LNCaP clone FGC (cell line): ENCODE measurements at regions not wholly inside any gene's neighbourhood (a gene's known extent, or its start where the extent isn't known, plus 50 kb on each side); places are given as distances from the start of the nearest gene placed in this dataset.

Experiments
- DNase-seq: peaks from one replicate; pipeline ENCODE4 v3.0.0-alpha.2; 2011; ENCODE audit warnings: low read depth
- H3K4me3 ChIP-seq: 2 replicates; pipeline ENCODE4 v1.5.1; 2011; ENCODE audit warnings: mild to moderate bottlenecking, low read depth, low read length, control low read depth
- CTCF ChIP-seq: IDR thresholded peaks from 2 replicates; pipeline ENCODE4 v1.5.1; 2012; ENCODE audit warnings: mild to moderate bottlenecking; ENCODE audit not compliant: control insufficient read depth, insufficient read depth; ENCODE audit errors: extremely low read depth

DNA sequence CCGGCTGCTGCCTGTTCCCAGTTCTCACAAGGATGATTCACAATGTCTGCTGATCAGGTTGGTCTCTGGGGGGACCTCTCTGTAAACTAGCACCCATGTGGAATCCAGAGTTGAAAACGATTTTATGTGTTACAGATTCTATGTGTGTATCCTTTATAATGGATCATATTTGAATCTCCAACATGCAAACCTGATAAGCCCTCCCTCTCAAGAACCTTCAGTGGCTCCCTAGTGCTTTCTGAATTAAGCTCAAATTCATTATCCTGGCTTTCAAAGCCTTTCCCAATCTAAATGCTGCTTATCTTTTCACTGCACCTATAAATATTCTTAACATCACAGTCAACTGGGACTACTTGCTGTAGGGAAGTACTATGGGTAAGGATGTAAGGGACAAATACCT is 166.8 kb upstream of the USP24 start:
- TF ChIP-seq CTCF = no peak
- DNase-seq = no peak
- no peak overlapping the region for H3K4me3 ChIP-seq

DNA sequence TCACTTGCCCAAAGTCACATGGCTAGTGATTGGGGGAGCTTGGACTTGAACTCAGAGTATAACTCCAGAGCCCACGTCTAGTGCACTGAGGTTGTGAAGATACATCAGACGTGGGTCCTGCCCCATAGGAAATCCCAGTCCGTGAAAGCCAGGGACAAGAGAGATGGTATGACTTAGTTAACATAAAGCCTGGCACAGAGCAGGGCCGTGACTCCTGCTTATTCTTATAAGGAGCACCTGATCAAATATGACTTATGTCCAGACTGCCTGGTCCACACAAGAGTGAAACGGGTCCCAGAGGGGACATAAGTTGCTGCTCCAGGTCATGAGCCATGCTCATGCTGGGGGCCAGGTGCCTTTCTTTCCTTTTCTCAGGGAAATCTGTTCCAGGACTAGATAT is 166.3 kb upstream of the USP24 start:
- DNase-seq = no peak
- no peak for TF ChIP-seq CTCF
- H3K4me3 ChIP-seq = no peak overlapping the region

DNA sequence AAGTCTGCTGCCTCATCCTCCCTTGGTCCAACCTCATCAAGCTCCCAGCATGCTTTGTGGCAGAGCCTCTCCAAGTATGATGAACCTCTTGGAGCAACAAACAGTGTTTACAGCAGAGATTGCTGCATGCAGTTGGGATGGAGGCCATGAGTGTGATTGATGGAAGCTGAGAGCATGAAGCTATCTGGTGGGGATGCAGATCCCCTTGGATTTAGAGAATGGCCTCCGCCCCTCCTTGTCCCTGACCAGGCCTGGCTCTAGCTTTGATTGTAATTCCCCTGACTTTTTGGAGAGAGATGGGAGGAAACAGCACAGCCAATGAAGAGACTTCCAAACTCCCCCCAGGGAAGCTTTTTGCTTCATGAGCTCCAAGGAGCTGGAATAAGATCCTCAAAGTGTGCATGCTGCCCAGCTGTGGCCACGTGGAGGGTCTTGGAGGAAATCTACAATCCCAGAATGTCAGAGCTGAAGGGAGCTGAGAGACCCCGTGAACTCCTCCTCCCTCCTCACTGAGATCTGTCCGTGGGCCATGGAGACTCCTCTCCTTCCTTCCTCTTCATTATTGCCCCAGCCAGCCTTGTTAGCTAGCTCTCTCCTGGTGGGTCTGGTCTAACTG is 165.3 kb upstream of the USP24 start:
- no peak overlapping the region for H3K4me3 ChIP-seq
- TF ChIP-seq CTCF = no peak
- DNase-seq = no peak

DNA sequence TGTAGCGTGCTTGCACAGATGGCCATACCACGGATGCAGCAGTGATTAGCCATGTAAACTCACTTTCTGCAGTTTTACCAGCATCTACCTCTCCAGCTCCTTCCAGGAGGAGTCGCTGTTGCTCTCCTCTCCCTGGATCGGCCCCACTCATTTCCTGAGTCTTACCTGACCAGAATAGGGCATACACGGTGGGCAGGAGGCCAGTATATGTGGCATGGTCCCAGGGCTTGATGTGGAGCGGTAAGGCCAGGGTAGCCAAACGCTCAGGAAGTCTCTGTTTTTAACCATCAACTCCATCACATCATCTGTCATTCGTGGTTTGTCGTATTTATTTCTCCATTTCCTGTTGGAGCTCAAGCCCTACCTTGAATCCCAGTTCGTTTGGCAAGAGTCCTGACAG is 163.4 kb upstream of the USP24 start:
- no peak for DNase-seq
- TF ChIP-seq CTCF = peak; percentile 80
- H3K4me3 ChIP-seq = no peak overlapping the region

DNA sequence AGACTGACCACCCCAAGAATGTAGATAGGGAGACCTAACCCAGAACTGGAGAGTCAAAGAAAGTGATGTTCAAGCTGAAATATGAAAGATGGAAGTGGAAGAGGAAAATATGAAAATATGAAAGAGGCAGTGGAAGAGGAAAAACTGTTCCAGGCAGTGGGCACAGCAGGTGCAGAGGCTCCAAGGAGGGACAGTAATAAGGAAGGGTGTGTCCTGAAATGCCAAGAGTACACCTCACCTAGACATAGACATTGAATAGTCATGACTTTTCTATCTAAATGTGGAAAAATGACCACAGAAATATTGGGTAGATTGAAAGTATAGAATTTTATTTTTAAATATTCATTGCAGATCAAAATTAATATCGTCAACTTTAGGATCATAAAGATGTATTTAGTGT is 161.7 kb upstream of the USP24 start:
- no peak overlapping the region for H3K4me3 ChIP-seq
- no peak for DNase-seq
- no peak for TF ChIP-seq CTCF

DNA sequence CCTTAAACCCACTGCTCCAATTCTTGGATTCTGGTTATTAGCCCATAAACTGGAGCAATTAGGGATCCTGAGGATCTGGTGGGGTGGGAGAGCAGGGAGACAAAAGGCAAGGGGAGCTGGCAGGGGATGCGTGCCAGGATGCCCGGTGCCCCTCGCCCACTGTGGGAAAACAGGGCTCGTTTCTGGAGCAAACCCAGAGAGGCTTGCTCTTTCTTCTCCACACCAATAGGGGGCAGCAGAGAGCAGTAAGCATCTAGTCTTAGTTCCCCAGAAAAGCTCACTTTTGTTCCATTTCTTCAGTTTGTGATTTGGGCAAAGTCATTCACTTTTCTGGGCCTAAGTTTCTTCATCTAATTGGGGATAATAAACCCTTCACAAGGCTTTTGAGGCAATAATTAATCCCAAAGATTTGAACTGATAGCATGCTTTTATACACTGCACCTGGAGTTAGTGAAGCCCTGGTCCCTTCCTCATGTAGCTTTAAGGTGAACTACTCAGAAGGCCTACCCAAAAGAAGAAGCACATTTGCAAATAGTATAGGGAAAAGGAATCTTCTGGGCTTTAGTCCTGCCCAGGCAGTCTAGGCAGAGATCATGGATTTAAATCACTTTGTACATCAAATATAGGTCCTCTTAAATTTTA is 160.6 kb upstream of the USP24 start:
- TF ChIP-seq CTCF = peak; percentile 81
- DNase-seq = no peak
- H3K4me3 ChIP-seq = no peak overlapping the region
